ENCODE measurements at regions not wholly inside any gene's neighbourhood (a gene's known extent, or its start where the extent isn't known, plus 50 kb on each side); places are given as distances from the start of the nearest gene placed in this dataset.

DNA sequence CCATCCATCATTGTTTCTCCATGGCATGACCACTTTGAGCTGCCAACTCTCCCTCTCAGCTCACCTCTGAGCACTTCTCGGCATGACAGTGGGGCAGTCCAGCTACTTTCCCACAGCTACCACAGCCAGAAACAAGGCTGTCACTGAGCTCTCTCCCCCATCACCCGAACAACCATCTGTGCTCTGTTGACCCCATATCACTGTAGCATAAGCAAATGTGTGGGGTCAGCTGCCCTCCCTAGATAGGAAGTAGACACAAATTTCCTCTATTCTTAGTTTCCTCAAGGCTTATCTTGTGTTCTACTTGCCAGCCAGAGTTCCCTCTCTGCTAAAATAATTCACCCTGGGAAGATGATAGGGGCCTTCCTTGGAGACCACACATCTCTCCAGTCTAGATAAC is 82.6 kb upstream of the FUT8 start:
- DNase-seq: no peak

DNA sequence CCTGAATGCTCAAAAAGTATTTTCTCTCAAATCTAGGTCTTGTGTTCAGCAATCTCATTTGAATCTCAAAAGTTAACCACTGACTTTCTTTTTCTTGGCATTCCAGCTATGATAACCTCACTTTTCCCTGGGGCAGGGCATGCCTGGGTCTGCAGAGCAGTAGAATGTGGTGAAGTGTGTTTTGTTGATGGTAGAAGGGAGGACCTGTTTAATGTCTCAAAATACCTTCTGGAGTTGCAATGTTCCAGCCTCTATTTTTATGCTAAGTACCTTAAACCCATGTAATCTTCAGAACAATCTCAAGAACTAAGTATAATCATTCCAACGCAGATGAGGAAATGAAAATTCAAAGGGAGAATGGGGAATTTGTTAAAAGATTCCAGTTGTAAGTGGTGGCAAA is 82.1 kb upstream of the FUT8 start:
- DNase-seq: no peak

DNA sequence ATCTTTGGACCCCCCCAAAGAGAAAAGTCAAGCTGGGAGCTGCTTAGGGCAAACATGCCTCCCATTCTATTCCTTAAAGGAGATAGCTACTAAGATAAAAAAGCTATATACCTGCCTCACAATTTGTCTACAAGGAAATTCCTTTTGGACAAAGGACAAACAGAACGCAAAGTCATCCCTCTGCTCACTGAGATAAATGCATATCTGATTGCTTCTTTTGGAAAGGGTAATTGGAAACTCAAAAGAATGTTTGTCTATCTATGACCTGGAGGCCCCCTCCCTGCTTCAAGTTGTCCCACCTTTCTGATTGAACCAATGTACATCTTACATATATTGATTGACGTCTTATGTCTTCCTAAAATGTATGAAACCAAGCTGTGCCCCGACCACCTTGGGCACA is 80.9 kb upstream of the FUT8 start:
- DNase-seq: no peak

DNA sequence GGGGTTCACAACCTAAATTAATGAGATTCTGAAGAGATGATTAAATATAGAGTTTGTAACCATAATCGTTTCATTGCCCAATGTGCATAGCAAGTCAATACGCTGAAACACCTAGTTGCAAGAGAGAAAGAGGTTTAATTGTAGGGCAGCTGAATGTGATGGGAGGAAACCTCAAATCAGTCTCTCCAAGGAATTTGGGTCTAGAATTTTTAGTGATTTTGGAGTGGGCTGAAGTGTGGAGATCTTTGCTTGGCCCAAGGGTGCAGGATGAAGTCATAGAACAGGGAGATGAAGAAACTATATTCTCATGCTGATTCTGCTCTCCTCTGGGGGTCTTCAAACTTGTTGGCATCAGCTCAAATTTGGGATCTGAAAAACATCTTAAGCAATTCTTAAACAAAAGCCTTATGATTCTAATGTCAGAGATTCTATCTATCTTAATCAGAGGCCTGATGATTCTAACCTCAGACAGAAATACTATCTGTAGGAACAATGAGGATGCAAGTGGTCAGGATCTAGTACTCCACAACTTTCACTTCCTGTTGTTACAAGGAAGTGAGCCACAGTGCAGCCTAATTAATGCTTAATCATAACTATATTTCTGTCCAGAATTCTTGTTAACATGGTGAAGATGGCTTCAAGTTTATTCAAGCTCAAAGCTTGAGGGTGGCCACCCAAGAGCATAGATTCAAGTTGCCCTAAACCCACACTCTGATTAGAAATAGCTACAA is 80.2 kb upstream of the FUT8 start:
- DNase-seq: no peak

DNA sequence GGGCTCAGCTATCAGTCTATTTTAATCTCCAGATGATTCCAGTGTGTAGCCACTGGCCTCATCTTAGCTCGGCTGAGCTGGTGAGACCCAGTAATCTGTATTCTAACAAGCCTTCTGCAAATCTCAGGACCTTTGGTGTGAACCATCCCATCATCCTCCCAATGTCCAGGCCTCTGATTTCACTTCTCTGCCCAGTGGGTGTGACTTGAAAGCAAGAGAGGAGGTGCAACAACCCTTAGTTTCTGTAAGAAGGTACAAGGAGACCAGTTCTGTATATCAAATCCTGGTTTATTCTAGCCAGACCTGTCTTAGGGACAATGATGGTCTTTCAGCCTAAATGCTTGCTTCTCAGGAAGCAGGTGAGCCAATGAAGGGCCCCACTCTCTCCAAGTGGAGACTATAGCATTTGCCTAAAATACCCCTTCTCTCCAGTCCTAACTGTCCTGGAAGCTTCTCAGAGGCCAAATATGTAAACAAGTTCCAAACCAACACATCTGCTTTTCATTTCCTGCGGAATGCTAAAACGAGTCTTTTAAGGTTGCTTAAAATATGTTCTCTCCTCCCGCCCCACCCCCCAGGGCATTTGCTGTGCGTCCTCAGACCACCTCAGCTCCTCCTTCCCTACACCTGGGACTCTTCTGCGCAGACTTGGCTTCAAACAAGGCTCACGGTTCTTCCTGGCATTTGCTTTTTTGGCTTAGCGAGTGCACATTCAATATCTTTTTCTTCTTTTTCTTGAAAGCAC is 78.4 kb upstream of the FUT8 start:
- no peak for DNase-seq

DNA sequence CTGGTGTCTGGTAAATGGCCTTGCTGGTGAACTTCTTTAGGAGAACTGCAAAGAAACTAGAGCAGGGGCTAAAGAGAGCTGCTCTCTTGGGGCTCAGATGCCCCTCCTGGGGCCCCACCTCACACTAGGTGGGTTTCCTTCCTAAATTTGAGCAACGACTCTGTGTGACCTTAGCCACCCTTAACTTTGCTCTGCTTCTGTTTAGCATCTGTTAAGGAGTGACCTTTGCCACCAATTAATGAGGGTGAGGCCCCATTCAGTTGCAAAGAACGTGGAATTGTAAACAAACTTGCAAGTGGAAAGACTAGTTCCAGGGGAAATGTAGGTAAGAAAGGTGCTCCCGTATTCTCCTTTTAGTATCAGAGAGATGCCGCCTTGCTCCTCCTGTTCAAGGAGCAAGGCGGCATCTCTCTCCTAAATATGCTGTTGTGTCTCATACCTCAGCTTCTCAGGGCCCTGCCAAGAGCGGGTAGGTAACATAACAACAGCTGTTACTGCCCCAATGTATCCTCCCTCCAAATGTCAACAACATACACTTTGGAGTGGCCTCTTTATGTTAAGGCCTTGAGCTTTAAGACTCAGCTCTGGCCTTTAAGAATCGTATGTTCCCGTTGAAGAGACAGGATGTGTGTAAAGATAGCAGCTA is 77.6 kb upstream of the FUT8 start:
- no peak for DNase-seq

DNA sequence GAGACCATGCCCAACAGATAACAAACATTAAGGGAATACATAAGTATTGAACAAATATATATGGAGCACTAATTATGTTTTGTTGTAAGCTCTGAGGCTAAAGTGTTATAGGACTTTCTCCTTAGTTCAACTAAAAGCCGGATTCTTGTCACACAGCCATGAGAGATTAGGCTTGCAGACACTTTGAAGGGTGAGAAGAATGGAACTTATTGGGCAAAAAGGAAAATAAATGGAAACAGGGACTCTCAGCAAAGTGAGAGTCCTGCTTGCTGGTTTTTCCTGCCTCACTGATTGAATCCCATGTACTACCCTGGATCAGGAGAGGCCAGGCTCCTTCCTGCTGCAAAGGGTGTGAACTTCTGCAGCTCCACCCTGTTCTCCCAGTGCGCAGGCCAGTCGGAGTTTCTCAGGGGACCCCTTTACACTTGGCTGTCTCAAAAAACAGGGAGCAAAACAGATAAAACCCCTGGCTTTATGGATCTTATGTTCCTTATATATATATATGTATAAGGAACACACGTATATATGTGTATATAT is 77.1 kb upstream of the FUT8 start:
- DNase-seq: no peak

DNA sequence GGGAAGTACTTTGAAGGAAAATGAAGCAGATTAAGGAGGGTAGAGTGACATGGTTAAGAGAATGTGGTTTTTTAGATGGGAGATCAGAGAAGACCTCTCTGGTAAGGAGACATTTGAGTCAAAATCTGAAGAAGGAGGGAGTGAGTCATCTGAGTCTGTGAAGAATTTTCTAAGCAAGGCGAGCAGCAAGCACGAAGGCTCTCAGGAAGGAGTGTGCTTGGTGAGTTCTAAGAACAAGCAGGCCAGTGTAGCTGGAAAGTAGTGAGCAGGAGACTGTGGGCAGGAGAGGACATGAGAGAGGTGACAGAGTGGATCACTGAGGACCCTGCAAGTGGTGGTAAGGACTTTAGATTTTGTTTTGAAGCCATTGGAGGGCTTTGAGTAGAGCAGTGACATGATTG is 76.3 kb upstream of the FUT8 start:
- DNase-seq: peak; percentile 9

DNA sequence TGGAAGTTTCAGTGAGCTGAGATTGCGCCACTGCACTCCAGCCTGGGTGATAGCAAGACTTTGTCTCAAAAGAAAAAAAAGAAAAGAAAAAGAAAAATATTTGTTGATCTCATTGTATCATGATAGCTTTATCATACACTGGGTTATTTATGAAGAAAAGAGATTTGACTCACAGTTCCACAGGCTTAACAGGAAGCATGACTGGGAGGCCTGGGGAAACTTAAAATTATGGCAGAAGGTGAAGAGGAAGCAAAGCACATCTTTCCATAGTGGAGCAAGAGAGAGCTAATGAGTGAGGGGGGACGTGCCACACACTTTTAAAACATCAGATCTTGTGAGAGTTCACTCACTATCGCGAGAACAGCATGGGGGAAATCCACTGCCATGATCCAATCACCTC is 72.7 kb upstream of the FUT8 start:
- DNase-seq: no peak

DNA sequence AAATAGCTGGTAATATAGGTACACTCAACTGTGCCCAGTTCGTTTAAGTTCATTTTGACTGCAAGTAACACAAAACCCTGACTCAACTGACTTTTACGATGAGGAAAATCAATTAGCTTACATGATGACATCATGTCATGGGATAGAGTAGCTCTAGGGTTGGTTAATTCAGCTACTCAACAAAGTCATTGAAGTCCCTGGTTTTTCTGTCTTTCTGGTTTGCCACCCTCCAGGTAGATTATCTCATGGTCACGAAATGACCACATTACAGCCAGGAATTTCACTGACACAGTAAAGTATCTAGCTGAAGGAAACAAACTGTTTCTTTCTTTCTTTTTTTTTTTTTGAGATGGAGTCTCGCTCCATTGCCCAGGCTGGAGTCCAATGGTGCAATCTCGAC is 68.5 kb upstream of the FUT8 start:
- DNase-seq: peak; percentile 52

DNA sequence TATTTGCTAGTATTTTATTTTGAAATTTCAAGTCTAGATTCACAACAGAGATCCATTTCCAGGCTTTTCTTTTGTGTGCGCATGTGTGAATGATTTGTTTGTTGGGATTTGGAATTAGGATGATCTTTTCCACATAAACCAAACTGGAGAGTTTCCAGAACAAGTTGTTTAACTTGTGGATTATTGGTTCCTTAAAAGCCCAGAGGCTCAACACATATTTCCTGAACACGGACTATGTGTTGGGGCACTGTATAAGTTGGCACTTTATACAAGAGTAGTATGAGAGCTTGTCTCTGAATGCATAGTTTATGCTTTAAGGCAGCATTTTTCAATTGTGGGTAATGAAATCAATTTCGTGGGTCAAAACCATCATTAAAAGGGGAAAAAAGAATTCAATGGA is 67.3 kb upstream of the FUT8 start:
- DNase-seq: no peak

DNA sequence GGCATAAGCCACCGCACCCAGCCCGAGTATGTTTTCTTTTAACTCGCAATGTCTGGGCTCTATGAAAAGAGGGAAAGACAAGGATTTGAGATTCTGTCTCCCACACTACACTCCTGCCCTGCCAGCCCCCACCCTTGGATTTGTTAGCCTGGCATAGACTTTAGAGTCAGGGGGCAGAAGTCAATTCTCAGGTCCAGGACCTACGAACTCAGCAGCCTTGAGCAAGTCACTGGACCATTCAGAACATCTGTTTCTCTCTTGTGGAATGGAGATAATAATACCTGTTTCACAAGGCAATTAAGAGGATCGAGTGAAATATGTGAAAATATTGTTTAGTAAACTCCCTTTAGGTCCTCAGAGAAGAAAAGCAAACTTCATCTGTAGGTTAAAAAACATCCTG is 66.1 kb upstream of the FUT8 start:
- DNase-seq: no peak

DNA sequence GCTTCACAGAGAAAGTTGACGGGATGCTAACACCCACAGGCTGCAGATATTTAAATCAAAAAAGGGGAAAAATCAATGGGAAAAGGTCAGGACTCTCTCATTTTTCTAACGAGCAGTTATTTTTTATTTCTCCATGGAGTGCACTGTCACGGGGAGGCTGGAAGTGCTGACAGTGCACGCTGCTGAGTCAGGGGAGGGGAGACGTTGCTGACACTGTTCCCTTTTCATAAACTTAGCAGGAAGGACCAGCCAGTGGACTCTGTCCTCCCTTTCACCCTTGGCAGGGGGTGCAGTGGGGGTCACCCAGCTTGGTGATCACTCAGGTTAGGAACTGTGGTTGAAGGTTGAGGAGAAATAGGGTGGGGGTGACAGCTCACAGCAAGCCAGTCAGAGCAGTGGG is 65.6 kb upstream of the FUT8 start:
- DNase-seq: no peak

DNA sequence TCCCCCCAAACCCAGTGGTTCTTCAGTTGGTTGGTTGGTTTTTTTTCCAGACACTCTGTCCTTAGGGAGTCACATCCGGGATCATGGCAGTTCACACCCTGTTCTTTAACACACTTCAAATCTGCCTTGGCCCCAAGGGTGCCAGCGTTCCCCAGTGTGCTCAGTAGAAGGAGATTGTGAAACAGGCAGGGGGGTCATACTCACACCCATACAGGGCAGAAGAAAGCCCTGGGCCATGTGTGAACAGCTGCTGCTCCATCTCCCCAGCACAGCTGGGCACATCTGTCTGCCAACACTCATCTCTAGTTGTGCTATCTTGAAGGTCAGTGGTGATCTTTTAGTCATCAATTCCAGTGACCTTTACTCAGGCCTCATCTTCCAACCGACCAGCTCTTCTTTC is 64.4 kb upstream of the FUT8 start:
- DNase-seq: no peak

DNA sequence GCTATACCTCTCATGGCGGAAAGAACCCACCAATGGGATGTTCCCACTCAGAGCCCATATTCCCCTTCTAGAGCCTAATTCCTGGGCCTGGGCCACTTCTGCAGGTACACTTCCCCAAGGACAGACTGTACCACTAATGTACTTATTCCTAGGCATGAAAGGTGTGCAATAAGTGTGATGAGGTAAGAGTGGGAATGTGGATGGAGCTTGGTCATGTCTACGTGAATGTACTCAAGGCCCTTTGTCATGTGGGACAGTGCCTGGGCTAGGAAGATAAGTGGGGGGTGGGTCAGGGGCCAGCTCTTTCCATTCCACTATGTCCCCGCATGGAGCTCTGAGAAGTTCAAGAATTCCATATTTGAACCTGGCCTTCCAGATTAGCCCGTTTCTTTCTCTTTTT is 63.4 kb upstream of the FUT8 start:
- DNase-seq: no peak

DNA sequence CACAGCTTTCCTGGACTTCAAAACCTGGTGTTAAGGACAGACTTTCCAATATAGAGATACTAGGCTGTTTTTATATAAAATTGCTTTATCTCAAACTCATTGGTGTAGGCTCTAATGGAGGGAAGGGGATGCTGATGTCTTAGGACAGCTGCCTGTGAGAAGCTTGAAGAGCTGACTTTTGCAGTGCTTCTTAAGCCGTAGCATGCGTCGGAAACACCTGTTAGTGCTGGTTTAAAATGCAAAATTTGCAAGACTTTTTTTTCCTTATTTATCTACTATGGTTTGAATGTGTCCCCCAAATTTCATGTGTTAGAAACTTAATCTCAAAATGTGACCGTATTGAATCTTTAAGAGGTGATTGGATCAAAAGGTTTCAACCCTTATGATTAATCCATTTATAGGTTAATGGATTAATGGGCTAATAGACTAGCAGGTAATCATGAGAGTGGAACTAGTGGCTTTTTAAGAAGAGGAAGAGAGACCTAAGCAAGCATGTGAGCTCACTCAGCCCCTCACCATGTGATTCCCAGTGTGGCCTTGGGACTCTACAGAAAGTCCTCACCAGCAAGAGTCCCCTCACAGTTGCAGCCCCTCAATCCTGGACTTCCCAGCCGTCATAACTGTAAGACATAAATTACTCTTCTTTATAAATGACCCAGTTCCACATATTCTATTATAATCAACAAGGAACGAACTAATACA is 60.9 kb upstream of the FUT8 start:
- no peak for DNase-seq

DNA sequence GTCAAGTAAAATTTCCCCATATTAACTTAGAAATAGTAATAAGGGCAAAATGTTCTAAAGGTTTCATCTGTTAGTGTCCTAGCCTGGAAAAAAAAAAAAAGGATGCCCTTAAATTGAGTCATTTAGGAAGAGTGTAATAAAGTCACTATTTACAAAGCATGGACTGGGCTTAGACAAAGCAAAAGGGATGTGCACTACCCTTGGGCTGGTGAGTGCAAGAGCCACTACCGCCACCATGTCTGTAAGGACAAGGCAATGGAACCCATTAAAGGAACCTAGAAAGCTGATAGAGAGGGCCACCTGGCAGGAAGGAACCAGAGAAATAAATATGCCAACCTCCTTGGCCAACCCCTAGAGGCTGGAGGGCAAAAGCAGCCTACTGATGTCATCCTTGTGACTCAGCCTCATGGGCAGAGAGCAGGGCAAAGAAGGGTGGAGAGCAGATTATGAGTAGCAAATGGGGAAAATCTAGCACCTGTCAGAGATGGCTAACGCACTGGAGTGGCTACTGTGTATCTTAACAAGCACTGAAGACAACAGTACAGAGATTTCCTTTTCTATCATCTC is 59.5 kb upstream of the FUT8 start:
- DNase-seq: peak; percentile 40

DNA sequence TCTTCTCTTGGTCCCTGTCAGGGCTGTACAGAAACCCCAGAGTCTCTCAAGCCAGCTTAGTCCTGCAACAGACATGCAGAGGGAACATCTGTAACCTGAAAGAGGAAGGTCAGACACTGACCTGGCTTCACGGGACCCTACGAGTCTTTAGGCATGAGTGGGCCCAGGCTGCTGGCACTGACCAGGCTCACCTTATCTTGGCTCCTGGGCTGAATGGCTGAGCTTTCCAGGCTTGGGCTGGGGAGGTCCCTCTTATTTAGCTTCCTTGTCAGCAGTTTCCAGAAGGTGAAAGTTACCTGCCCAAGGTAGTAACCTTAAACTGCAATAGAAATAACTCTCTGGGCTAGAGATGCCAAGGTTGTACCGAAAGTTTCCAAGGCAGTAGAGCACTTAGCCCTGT is 58.4 kb upstream of the FUT8 start:
- DNase-seq: no peak

DNA sequence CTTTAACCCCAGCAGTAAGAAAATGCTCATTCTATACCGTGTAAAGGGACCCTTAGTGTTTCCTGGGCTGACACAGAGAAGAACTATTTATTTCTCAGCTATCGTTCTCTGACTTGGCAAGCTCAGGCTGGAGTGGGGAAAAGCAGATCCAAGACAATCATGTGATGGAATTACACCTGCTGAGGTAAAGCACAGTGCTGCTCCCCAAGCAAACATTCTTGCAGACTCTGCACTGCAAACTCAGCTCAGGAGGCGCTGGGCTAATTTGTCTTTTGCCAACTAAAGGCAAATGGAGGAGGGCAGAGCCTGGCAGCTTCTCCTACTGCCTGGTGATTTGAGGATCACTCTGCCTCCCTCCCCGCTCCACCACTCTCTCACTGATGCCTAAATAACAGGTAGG is 57.8 kb upstream of the FUT8 start:
- no peak for DNase-seq

DNA sequence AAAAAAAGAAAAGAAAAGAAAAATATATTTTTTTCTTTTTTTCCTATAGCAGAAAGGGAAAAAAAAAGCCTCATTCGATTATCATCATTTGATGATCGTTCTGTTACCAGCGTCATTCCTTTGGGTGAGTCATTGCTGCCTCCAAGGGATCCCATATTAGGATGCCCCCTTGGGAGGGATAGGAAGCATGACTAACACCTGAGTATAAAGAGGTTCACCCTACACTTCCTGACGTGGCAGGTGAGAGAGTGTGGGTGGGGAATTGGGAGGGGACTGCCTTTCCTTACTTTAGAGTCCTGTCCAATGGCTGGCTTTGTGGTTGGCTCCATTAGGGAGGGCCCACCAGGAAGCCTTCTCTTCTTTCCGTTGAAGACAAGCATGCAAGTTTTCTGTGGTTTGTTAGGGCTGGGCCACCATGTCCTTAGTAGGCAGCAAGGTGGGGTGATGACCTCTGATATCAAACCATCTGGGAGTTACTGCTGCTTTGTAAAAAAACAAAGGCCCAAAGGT is 56.1 kb upstream of the FUT8 start:
- DNase-seq: peak; percentile 64

DNA sequence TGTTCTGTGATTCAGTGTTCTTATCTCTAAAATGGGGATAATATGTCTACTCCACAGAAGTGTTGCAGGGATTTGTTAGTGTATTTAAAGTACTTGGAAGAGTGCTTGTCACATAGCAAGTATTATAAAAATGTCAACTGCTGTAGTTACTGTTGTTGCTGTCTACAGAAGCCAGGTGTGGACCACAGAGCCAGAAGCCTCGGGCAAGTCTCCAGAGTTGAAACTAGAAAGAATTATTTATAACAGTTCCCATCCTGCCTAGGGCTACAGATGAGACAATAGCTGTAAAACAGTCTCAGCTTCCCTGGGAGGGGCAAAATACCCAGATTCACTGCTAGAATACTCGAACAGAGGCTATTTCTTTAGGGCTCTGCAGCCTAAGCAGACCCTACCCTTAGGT is 55.4 kb upstream of the FUT8 start:
- DNase-seq: no peak

DNA sequence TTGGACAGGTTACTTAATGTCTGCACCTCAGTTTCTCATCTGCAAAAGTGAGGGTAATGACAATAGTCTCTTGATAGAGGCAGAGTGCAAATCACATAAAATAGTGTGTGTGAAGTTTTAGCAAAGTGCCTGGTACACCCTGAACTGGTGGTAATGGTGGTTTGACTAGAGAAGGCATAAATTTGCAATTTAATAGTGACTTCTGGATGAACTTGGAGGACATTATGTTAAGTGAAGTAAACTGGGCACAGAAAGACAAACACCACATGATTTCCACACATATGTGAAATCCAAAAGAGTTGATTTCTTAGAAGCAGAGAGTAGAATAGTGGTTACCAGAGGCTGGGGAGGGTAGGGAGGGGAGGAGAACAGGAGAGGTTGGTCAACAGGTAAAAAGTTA is 54.8 kb upstream of the FUT8 start:
- no peak for DNase-seq

DNA sequence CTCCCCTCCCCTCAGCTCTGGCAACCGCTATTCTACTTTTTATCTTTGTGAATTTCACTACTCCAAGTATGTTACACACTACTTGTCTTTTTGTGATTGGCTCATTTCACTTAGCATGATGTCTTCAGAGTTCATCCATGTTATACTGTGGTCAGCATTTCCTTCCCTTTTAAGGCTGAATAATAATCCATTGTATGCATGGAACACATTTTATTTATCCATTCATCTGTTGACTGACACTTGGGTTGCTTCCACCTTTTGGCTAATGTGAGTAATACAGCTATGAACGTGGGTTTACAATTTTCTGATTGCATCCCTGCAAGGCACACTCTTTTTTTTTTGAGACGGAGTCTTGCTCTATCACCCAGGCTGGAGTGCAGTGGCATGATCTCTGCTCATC is 53.0 kb upstream of the FUT8 start:
- no peak for DNase-seq

Measured in kidney glomerular epithelial cell (primary cell).